ENCODE measurements at regions not wholly inside any gene's neighbourhood (a gene's known extent, or its start where the extent isn't known, plus 50 kb on each side); places are given as distances from the start of the nearest gene placed in this dataset.

GRCh38 chr13:70469077-70469476 is 360.8 kb upstream of the KLHL1 start:
- DNase-seq: no peak

GRCh38 chr13:70457474-70457873 is 349.2 kb upstream of the KLHL1 start:
- no peak for DNase-seq

DNA sequence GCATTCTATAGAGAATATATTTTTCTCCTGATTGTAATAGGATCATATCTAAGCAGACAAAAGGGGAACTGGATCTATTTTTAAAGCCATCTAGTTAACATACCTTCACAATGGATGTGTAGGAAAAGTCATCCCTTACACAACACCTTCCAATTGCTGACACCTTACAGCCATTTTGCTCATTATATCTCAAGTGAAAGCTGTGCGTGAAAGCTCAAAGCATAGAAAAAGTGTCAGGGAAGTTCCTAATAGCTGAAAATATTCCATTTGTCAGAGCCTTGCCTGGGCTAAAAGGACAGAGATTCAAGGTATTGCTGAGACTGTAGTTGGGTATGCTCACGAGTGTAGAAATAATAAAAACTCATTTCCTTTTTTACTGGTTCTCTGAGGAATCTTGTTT is 340.6 kb upstream of the KLHL1 start:
- DNase-seq: no peak

- DNase-seq: no peak
Measured at GRCh38 chr13:70432276-70432805, 324.1 kb upstream of the KLHL1 start.

GRCh38 chr13:70430256-70430655 is 322.0 kb upstream of the KLHL1 start:
- DNase-seq: no peak

DNA sequence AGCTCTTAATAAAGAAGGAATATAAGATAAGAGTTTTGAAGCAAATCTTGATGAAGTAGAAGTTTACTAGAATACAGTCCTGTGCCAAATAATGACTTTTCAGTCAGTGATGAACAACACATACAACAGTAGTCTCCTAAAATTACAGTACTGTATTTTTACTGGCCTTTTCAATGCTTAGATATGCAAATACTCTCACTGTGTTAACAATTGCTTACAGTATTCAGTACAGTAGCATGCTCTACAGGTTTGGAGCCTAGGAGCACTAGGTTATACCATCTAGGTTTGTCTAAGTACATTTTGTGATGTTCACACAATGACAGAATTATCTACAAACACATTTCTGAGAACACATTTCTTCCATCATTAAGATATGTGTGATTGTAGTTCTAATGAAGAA is 316.7 kb upstream of the KLHL1 start:
- no peak for DNase-seq

GRCh38 chr13:70424428-70424827 is 316.2 kb upstream of the KLHL1 start:
- DNase-seq: no peak

DNA sequence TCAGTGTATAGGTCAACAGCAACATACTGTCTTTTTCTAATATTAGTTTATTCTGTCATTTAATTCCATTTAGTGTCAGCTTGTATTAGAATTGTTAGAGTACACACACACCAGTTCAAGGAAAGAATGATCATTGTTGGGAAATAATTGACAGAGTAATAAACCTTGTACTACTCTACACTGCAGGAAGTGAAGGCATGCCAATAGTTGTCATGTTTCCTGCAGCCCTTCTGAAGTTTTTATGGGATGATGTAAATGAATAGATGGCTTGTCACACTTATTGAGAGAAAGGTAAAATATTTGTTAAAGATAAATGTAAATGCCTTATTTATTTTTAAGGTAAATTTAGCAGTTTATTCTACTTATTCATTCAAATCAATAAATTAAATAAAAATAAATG is 306.9 kb upstream of the KLHL1 start:
- DNase-seq: no peak

GRCh38 chr13:70408865-70409264 is 300.6 kb upstream of the KLHL1 start:
- no peak for DNase-seq

DNA sequence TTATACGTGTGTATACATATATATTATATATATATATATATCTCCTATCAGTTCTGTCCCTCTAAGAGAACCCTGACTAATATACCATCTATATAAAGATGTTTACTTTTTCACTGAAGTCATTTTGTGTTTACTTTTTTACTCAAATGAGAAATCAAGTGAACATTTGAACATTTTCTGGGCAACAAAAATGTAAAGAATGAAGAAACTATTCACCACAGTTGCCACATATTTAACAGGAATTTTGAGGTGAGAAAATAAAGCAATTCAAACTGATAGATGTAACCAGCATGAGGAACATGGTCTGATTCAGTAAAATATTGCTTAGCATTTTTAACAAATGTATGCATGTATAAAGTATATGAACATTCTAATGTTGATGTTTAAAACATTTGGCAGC is 299.2 kb upstream of the KLHL1 start:
- no peak for DNase-seq

- no peak for DNase-seq
Measured at GRCh38 chr13:70405266-70405665, 297.0 kb upstream of the KLHL1 start.

DNA sequence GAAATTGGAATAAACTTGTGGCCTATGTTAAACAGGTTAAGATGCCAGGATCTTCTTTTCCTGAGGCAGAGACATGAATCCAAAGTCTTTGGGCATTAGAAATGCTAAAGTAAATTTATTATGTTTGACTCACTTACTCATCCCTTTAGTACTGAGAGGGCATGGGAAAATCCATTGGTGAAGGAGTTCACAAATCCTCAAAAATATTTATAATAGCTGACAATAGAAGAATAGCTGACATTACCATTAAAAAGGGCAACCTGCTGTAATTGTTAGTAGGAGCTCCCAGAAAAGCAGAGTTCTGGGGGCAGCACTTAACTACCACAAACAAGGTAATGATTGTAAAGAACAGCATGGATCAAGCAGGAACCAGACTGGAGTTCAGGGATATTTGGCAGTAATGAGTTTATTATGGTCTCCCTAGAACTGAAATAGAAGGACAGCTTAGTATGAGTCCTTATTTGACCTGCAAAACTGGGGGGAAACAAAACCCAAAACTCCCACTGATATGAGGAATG is 285.8 kb upstream of the KLHL1 start:
- DNase-seq: no peak

GRCh38 chr13:70391678-70392077 is 283.4 kb upstream of the KLHL1 start:
- DNase-seq: no peak

DNA sequence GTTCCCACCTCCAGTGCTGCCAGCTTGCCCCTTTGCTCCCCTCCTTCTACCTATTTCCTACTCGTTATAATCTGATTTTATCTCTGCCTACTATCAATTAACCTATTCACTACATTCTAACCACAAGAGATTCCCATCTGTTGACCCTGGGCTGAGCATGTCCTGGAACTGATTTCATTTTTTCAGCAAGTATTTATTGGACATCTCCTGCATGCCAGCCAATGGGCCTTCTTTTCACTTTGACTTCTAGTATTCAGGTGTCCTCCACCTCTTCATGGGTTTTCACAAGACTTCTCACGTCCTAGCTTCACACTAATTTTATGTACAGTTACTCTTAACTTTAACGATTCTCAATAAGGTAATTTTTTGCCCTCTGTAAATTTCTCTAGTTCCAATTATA is 282.7 kb upstream of the KLHL1 start:
- DNase-seq: no peak

DNA sequence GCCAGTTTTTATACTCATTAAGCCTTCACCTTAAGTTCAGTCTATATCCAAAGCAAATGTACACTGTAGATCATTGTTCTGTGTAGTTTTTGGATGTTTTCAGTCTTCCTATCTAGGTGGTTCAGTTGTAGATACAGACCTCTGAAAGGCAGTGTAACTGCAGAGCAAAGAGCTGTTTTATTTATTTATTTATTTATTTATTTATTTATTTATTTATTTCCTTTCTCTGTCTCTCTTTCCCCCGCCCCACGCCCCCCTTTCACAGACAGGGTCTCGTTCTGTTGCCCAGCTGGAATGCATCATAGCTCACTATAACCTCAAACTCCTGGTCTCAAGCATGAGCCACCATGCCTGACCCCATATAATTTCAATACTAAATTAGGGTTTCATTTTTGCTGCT is 281.8 kb upstream of the KLHL1 start:
- no peak for DNase-seq

- no peak for DNase-seq
Measured at GRCh38 chr13:70388935-70389334, 280.7 kb upstream of the KLHL1 start.

GRCh38 chr13:70386919-70387318 is 278.7 kb upstream of the KLHL1 start:
- no peak for DNase-seq

DNA sequence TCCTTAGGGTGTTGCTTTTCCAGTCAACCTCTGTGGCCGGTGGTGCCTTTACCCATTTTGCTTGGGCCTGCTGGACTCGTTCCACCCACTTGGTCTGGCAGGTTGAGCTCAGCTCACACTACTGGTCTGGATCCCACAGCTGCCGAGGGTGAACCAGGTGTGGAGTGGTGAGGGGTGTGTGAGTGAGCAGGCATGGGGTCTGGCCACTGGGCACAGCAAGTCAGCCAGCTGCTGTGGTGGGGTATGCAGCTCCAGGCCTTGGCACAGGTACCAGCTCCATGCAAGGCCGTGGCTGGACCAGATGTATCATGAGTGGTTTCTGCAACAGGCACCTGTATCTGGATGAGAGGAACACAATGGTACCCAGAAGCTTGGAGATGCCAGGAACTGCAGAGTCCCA is 277.6 kb upstream of the KLHL1 start:
- no peak for DNase-seq

DNA sequence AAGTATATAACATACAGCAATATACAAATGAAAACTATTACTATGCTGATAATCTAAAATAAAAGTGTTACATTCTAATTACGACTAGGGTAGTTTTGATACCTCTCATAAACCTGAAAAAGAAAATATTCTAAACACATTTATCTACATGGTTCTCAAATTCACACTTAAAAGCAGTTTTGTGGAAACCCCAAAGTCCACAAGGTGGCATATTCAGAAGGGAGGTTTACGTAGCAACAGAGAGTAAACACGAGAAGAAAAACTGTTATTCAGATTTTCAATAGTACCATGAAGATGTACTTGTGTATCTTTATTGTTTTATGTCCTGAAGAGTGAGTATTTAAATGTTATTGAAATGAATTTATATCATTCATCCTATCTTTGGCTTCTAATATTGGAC is 275.9 kb upstream of the KLHL1 start:
- DNase-seq: no peak

DNA sequence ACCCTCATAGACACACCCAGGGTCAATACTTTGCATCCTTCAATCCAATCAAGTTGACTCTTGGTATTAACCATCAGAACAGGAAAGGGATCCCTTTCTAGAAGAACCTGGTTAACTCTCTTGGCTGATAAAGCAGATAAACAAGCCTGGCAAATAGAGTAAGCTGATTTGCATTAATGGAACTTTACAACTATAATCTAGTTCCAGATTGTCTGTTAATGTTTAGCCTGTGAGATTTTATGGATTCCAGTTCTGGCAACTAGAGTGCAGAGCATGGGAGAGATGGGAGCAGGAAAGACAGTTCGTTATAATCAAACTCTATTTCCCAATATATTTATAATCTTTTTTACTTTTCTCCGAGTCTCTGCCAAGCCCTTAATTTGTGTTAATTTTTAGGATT is 272.6 kb upstream of the KLHL1 start:
- DNase-seq: no peak

DNA sequence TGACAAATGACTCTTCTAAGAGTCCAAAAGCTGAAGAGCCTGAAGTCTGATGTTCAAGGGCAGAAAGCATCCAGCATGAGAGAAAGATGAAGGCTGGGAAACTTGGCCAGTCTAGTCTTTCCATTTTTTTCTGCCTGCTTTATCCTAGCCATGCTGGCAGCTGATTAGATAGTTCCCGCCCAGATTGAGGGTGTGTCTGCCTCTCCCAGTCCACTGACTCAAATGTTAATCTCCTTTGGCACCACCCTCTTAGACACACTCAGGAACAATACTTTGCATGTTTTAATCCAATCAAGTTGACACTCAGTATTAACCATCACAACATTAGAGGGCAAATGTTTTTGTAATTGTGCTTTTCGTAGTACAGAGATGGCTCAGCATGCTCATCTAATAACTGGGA is 267.5 kb upstream of the KLHL1 start:
- DNase-seq: no peak

DNA sequence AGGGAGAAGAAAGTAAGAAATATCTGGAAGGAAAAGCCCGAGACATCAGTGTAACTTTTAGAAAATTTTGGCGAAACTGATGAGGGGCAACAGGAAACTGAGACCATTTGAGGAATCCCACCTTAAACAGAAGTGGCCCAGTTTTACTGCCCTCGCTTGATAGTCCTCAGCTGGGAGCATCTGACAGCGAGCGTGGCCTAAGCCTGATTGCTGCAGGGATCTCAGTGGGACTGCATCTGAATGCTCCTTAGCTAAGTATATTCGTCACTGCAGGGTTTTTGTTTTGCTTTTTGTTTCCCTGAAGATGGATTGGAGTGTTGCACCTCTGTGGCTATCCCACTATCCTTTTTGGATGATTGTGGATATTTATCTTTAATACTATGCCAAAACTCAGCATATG is 262.7 kb upstream of the KLHL1 start:
- no peak for DNase-seq

GRCh38 chr13:70366720-70367119 is 258.5 kb upstream of the KLHL1 start:
- no peak for DNase-seq

DNA sequence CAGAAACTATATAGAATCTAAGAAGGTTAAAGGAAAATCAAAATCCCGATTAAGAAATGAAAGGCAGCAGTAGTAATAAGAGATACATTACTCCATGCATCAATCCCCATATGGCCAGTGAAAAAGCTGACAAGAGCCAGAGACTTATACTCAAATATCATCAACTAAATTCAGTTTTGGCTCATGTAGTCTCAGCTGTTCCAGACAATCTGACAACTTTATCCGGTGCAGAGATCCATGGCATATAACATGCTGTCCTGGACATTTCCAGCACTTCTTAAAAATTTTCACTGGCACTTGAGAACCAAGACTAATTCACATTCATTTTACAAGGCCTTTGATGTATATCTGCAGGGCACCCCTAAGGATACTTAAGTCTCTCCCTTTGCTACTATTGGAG is 255.7 kb upstream of the KLHL1 start:
- DNase-seq: no peak

DNA sequence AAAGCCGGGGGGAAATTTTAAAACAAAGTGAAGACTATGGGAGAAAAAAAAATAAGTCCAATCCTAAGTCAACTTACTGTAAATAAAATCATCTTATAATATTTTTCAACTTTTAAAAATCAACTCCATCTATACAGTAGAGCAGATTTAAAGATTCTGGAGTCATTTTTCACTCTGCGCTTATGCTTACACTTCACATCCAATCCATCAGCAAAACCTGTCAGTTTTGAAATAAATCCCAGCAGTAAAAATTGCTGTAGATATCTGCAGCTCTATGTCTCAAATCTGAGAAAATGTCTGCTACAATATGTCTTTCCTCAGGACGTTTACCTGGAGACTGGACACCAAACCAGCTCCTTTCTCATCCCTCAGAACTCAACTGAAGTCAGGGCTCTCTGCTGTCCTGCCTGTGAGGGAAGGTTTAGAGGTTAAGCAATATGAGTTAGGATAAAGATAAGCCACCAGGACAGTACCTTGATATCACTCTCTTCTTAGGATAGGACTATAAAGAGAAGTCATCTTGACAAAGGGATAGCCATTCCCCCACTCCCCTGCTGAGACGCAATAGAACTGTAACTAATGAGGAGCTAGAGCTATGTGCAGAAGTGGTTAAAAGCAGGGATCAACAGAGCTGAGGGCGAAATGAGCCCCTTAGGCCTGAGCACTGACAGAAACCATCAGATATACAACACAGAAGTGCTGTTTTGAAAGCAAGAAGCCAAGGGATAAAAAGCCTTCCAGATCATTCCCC is 254.7 kb upstream of the KLHL1 start:
- no peak for DNase-seq

Measured in activated CD8-positive, alpha-beta memory T cell treated with anti-CD3 and anti-CD28 coated beads for 24 hours (primary cell).